ENCODE measurements at regions not wholly inside any gene's neighbourhood (a gene's known extent, or its start where the extent isn't known, plus 50 kb on each side); places are given as distances from the start of the nearest gene placed in this dataset.
"Not testable (repeated sequence)": the region's sequence is repeated elsewhere in the genome, so short reads cannot be mapped to it uniquely, and the experiment has no call there.

DNA sequence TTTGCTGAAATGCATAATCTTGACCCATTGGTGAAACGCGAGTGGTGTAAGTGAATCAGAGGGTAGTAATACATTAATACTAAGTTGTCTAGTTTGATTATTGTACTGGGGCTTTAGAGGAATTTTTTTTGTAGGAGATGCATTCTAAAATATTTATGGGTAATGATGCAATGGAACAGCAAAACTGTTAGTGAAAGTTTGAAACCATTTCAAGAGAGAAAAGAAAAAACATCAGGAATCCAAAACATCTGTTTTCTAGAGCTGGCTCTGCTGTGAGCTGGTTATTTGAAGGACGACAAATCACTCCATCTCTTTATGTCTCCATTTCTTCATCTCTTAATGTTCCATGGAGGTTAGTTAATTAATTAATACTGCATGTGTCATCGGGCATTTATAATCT is 351.9 kb upstream of the FAT1 start:
- Histone ChIP-seq H3K27me3 (ENCODE audit: control insufficient read depth in 1 of 2, insufficient read depth in 2 of 2, low read length in 2 of 2) (no peaks in the 10 kb centered on the region), H3K9ac (ENCODE audit: low read length) (no peak overlapping the region), H3K9me3 (ENCODE audit: low read length) (no peaks in the 10 kb centered on the region), H3K36me3 (ENCODE audit: insufficient read depth, low read length) (no peaks in the 10 kb centered on the region), H3K4me1 (ENCODE audit: insufficient read depth, low read length) (no peaks in the 10 kb centered on the region), H3K27ac (ENCODE audit: low read depth, low read length) (no peak overlapping the region), H3K4me3 (ENCODE audit: low read depth in 1 of 2, low read length in 2 of 2) (no peak overlapping the region)

DNA sequence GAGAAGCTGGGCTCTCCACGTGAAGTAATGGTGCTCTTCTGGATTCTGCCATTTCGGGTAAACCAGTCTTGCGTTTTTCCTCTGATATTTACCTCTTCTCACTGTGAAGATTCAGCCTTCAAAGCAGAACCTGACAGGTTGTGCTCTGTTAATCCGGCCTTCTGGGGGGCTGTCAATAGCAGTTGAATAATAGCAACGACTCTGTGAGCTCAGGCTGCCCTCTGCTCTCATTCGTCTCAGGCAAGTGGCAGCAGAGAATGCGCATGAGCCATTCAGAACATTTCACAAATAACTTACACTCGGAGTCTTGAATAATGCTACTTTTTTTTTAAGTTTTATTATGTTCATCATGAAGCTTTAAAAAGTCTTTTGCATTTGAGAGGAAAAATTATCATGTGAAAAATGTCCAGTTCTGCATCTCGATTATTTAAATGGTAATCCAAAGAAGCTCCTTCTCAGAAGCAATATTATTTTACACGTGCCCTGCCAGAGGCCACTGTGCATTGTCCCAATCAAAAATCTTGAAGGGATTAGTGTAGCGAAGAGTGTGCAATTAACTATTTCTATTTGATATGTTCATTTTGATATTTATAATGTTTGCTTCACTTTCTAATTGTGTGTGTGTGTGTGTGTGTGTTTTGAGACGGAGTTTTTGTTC is 354.2 kb upstream of the FAT1 start:
- no peak overlapping the region for H3K9ac ChIP-seq (ENCODE audit: low read length)
- no peaks in the 10 kb centered on the region for H3K9me3 ChIP-seq (ENCODE audit: low read length)
- H3K36me3 ChIP-seq (ENCODE audit: insufficient read depth, low read length) = no peaks in the 10 kb centered on the region
- no peaks in the 10 kb centered on the region for H3K27me3 ChIP-seq (ENCODE audit: control insufficient read depth in 1 of 2, insufficient read depth in 2 of 2, low read length in 2 of 2)
- no peak overlapping the region for H3K27ac ChIP-seq (ENCODE audit: low read depth, low read length)
- no peak overlapping the region for H3K4me3 ChIP-seq (ENCODE audit: low read depth in 1 of 2, low read length in 2 of 2)
- no peaks in the 10 kb centered on the region for H3K4me1 ChIP-seq (ENCODE audit: insufficient read depth, low read length)

GRCh38 chr4:187084701-187085100 is 361.0 kb upstream of the FAT1 start:
- Histone ChIP-seq H3K9ac (ENCODE audit: low read length) (no peak overlapping the region), H3K4me3 (ENCODE audit: low read depth in 1 of 2, low read length in 2 of 2) (no peak overlapping the region), H3K9me3 (ENCODE audit: low read length) (no peaks in the 10 kb centered on the region), H3K27ac (ENCODE audit: low read depth, low read length) (no peak overlapping the region), H3K27me3 (ENCODE audit: control insufficient read depth in 1 of 2, insufficient read depth in 2 of 2, low read length in 2 of 2) (no peaks in the 10 kb centered on the region), H3K4me1 (ENCODE audit: insufficient read depth, low read length) (no peaks in the 10 kb centered on the region), H3K36me3 (ENCODE audit: insufficient read depth, low read length) (no peaks in the 10 kb centered on the region)

DNA sequence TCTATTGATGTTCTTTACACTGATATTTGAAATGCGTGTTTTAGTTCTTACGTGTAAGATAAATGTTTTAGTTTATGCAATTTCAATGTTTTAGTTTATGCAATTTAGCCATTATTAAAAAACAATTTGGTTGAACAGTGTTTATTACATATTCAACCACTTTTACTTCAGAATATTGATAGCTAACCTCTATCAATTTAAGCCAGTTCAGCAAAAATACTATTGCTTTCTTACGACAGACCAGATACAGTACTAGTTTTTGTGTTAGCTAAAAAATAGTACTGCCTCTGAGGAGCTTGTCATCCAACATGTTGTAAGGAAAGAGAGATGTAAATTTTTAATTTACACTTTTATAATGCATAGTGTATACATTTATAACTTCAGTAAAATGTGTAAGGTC is 361.7 kb upstream of the FAT1 start:
- no peak overlapping the region for H3K9ac ChIP-seq (ENCODE audit: low read length)
- H3K4me1 ChIP-seq (ENCODE audit: insufficient read depth, low read length) = no peaks in the 10 kb centered on the region
- no peak overlapping the region for H3K27ac ChIP-seq (ENCODE audit: low read depth, low read length)
- H3K4me3 ChIP-seq (ENCODE audit: low read depth in 1 of 2, low read length in 2 of 2) = no peak overlapping the region
- H3K36me3 ChIP-seq (ENCODE audit: insufficient read depth, low read length) = no peaks in the 10 kb centered on the region
- H3K27me3 ChIP-seq (ENCODE audit: control insufficient read depth in 1 of 2, insufficient read depth in 2 of 2, low read length in 2 of 2) = no peaks in the 10 kb centered on the region
- no peaks in the 10 kb centered on the region for H3K9me3 ChIP-seq (ENCODE audit: low read length)

DNA sequence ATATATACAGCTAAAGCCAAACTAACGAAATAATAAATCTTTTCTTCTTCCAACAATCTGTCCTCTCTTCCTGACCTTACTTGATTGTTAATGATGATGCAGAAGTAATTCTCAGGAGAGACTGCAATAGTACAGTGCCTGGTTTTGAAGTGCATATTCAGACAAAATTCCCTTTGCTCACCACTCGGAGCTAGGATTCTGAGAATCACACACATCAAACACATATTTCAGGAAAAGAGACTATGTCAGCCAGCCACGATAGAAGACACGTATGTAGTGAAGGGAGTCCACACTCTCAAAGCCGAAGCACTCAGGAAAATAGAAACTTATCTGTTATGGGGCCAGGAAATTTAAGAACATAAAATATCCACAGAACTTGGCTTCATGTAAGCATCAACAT is 362.5 kb upstream of the FAT1 start:
- no peaks in the 10 kb centered on the region for H3K27me3 ChIP-seq (ENCODE audit: control insufficient read depth in 1 of 2, insufficient read depth in 2 of 2, low read length in 2 of 2)
- H3K4me1 ChIP-seq (ENCODE audit: insufficient read depth, low read length) = no peaks in the 10 kb centered on the region
- no peaks in the 10 kb centered on the region for H3K36me3 ChIP-seq (ENCODE audit: insufficient read depth, low read length)
- no peak overlapping the region for H3K27ac ChIP-seq (ENCODE audit: low read depth, low read length)
- no peaks in the 10 kb centered on the region for H3K9me3 ChIP-seq (ENCODE audit: low read length)
- no peak overlapping the region for H3K9ac ChIP-seq (ENCODE audit: low read length)
- H3K4me3 ChIP-seq (ENCODE audit: low read depth in 1 of 2, low read length in 2 of 2) = no peak overlapping the region

GRCh38 chr4:187088070-187088799 is 364.6 kb upstream of the FAT1 start:
- Histone ChIP-seq H3K36me3 (ENCODE audit: insufficient read depth, low read length) (no peaks in the 10 kb centered on the region), H3K4me1 (ENCODE audit: insufficient read depth, low read length) (no peaks in the 10 kb centered on the region), H3K4me3 (ENCODE audit: low read depth in 1 of 2, low read length in 2 of 2) (no peak overlapping the region), H3K27me3 (ENCODE audit: control insufficient read depth in 1 of 2, insufficient read depth in 2 of 2, low read length in 2 of 2) (no peaks in the 10 kb centered on the region), H3K9me3 (ENCODE audit: low read length) (no peaks in the 10 kb centered on the region), H3K27ac (ENCODE audit: low read depth, low read length) (no peak overlapping the region), H3K9ac (ENCODE audit: low read length) (no peak overlapping the region)

DNA sequence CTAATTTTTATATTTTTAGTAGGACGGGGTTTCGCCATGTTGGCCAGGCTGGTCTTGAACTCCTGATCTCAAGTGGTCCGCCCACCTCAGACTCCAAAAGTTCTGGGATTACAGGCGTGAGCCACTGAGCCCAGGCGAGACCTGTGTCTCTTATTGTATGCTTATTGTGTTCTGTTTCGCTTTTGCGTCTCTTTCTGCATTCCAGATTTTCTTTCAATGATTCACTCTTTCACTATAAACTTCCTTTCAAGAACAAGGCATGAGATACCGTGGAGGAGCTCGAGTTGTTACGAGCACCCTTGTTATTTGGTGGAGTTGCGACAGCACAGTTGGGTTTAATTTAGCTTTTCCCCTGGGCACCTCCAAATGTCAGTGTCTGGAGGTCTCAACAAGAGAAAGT is 366.7 kb upstream of the FAT1 start:
- no peaks in the 10 kb centered on the region for H3K4me1 ChIP-seq (ENCODE audit: insufficient read depth, low read length)

DNA sequence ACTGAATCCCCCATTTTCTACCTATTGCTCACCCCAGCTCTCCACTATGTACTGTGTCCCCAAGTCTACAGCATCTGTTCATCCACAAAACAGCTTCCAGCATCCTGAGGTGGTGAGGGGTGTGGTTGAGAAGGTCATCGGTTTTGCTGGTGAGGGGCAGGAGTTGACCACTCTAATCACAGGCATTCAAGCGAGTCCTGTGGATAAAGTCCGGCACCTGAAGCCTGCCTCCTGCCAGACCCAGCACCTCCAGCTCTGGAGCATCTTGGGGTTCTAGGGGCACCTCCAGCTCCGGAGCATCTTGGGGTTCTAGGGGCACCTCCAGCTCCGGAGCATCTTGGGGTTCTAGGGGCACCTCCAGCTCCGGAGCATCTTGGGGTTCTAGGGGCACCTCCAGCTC is 367.2 kb upstream of the FAT1 start:
- H3K4me1 ChIP-seq (ENCODE audit: insufficient read depth, low read length); H3K9ac ChIP-seq (ENCODE audit: low read length); H3K4me3 ChIP-seq (ENCODE audit: low read depth in 1 of 2, low read length in 2 of 2); H3K27me3 ChIP-seq (ENCODE audit: control insufficient read depth in 1 of 2, insufficient read depth in 2 of 2, low read length in 2 of 2); H3K9me3 ChIP-seq (ENCODE audit: low read length); H3K36me3 ChIP-seq (ENCODE audit: insufficient read depth, low read length); H3K27ac ChIP-seq (ENCODE audit: low read depth, low read length): not testable (repeated sequence)

More for the DNA sequence above, 366.7 kb upstream of the FAT1 start:
- no peaks in the 10 kb centered on the region for H3K9me3 ChIP-seq (ENCODE audit: low read length)
- no peaks in the 10 kb centered on the region for H3K27me3 ChIP-seq (ENCODE audit: control insufficient read depth in 1 of 2, insufficient read depth in 2 of 2, low read length in 2 of 2)
- H3K4me3 ChIP-seq (ENCODE audit: low read depth in 1 of 2, low read length in 2 of 2) = no peak overlapping the region
- no peaks in the 10 kb centered on the region for H3K36me3 ChIP-seq (ENCODE audit: insufficient read depth, low read length)
- no peak overlapping the region for H3K27ac ChIP-seq (ENCODE audit: low read depth, low read length)
- no peak overlapping the region for H3K9ac ChIP-seq (ENCODE audit: low read length)

- H3K27me3 ChIP-seq (ENCODE audit: control insufficient read depth in 1 of 2, insufficient read depth in 2 of 2, low read length in 2 of 2) = no peaks in the 10 kb centered on the region
- no peak overlapping the region for H3K9ac ChIP-seq (ENCODE audit: low read length)
- no peak overlapping the region for H3K4me3 ChIP-seq (ENCODE audit: low read depth in 1 of 2, low read length in 2 of 2)
- H3K36me3 ChIP-seq (ENCODE audit: insufficient read depth, low read length) = no peaks in the 10 kb centered on the region
- no peak overlapping the region for H3K27ac ChIP-seq (ENCODE audit: low read depth, low read length)
- H3K9me3 ChIP-seq (ENCODE audit: low read length) = no peaks in the 10 kb centered on the region
- no peaks in the 10 kb centered on the region for H3K4me1 ChIP-seq (ENCODE audit: insufficient read depth, low read length)
Observed at GRCh38 chr4:187094144-187094543, 370.5 kb upstream of the FAT1 start.

- H3K27me3 ChIP-seq (ENCODE audit: control insufficient read depth in 1 of 2, insufficient read depth in 2 of 2, low read length in 2 of 2) = no peaks in the 10 kb centered on the region
- no peak overlapping the region for H3K4me3 ChIP-seq (ENCODE audit: low read depth in 1 of 2, low read length in 2 of 2)
- H3K4me1 ChIP-seq (ENCODE audit: insufficient read depth, low read length) = no peaks in the 10 kb centered on the region
- H3K9ac ChIP-seq (ENCODE audit: low read length) = no peak overlapping the region
- H3K36me3 ChIP-seq (ENCODE audit: insufficient read depth, low read length) = no peaks in the 10 kb centered on the region
- no peaks in the 10 kb centered on the region for H3K9me3 ChIP-seq (ENCODE audit: low read length)
- H3K27ac ChIP-seq (ENCODE audit: low read depth, low read length) = no peak overlapping the region
Observed at GRCh38 chr4:187098429-187098828, 374.8 kb upstream of the FAT1 start.

DNA sequence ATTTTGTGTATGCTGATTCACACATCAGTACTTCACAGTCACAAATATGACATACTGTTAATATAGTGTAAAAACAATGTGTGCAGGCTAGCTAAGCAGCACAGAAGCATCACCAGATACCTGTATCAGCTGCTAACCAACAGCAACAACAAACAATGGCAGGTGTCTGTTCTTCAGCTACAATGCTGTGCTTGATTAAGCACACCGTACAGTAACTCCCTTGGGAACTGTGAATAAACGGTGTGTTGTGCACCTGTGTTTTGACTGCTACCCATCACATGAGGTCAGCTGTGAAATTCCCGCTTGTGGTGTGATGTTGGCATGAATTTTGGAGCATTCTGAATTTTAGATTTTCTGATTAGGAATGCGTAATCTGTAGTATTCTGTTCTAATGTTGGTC is 379.7 kb upstream of the FAT1 start:
- no peak overlapping the region for H3K27ac ChIP-seq (ENCODE audit: low read depth, low read length)
- H3K9ac ChIP-seq (ENCODE audit: low read length) = no peak overlapping the region
- H3K36me3 ChIP-seq (ENCODE audit: insufficient read depth, low read length) = no peaks in the 10 kb centered on the region
- H3K4me3 ChIP-seq (ENCODE audit: low read depth in 1 of 2, low read length in 2 of 2) = no peak overlapping the region
- H3K27me3 ChIP-seq (ENCODE audit: control insufficient read depth in 1 of 2, insufficient read depth in 2 of 2, low read length in 2 of 2) = no peaks in the 10 kb centered on the region
- no peaks in the 10 kb centered on the region for H3K9me3 ChIP-seq (ENCODE audit: low read length)
- no peaks in the 10 kb centered on the region for H3K4me1 ChIP-seq (ENCODE audit: insufficient read depth, low read length)

GRCh38 chr4:187108845-187109244 is 385.2 kb upstream of the FAT1 start:
- Histone ChIP-seq H3K9me3 (ENCODE audit: low read length) (no peaks in the 10 kb centered on the region), H3K9ac (ENCODE audit: low read length) (no peak overlapping the region), H3K27ac (ENCODE audit: low read depth, low read length) (no peak overlapping the region), H3K36me3 (ENCODE audit: insufficient read depth, low read length) (no peaks in the 10 kb centered on the region), H3K4me1 (ENCODE audit: insufficient read depth, low read length) (no peaks in the 10 kb centered on the region), H3K27me3 (ENCODE audit: control insufficient read depth in 1 of 2, insufficient read depth in 2 of 2, low read length in 2 of 2) (no peaks in the 10 kb centered on the region), H3K4me3 (ENCODE audit: low read depth in 1 of 2, low read length in 2 of 2) (no peak overlapping the region)
